ENCODE measurements at regions not wholly inside any gene's neighbourhood (a gene's known extent, or its start where the extent isn't known, plus 50 kb on each side); places are given as distances from the start of the nearest gene placed in this dataset.

- in situ Hi-C loops (cut with MboI; ENCODE audit: low sequenced_read_pairs in 4 of 4) (no loop called here), intact Hi-C loops (cut with DNase I; ENCODE audit: low total_unique reads) (no loop called here)
- Histone ChIP-seq H3K4me1 (peaks cover 10% of the 10 kb centered on the region in 2 donors), H3K27ac (no peak overlapping the region), H3K4me3 (no peak overlapping the region), H3K36me3 (no peaks in the 10 kb centered on the region), H3K9me3 (no peaks in the 10 kb centered on the region), H3K27me3 (no peaks in the 10 kb centered on the region)
- no peak for TF ChIP-seq POLR2A (IDR thresholded peaks at IDR 0.05)
- DNase-seq (no peak), ATAC-seq (no peak)
Measured at GRCh38 chr5:115363879-115364278, 67.4 kb upstream of the CCDC112 start.

- no peak for ATAC-seq
- in situ Hi-C loops (cut with MboI; ENCODE audit: low sequenced_read_pairs in 4 of 4) (no loop called here), intact Hi-C loops (cut with DNase I; ENCODE audit: low total_unique reads) (no loop called here)
- Histone ChIP-seq H3K27me3 (no peaks in the 10 kb centered on the region), H3K27ac (no peak overlapping the region), H3K4me1 (no peaks in the 10 kb centered on the region), H3K4me3 (no peak overlapping the region), H3K36me3 (no peaks in the 10 kb centered on the region), H3K9me3 (no peaks in the 10 kb centered on the region)
- no peak for DNase-seq
- TF ChIP-seq POLR2A (IDR thresholded peaks at IDR 0.05) = no peak
- TF ChIP-seq, protein P1, sequence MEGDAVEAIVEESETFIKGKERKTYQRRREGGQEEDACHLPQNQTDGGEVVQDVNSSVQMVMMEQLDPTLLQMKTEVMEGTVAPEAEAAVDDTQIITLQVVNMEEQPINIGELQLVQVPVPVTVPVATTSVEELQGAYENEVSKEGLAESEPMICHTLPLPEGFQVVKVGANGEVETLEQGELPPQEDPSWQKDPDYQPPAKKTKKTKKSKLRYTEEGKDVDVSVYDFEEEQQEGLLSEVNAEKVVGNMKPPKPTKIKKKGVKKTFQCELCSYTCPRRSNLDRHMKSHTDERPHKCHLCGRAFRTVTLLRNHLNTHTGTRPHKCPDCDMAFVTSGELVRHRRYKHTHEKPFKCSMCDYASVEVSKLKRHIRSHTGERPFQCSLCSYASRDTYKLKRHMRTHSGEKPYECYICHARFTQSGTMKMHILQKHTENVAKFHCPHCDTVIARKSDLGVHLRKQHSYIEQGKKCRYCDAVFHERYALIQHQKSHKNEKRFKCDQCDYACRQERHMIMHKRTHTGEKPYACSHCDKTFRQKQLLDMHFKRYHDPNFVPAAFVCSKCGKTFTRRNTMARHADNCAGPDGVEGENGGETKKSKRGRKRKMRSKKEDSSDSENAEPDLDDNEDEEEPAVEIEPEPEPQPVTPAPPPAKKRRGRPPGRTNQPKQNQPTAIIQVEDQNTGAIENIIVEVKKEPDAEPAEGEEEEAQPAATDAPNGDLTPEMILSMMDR (IDR thresholded peaks at IDR 0.05 in 4 of 5, conservative IDR thresholded peaks at IDR 0.05 in 1 of 5) = no peak
Measured at GRCh38 chr5:115360046-115360685, 63.7 kb upstream of the CCDC112 start.

GRCh38 chr5:115355767-115356381, 59.4 kb upstream of the CCDC112 start:
- no peak overlapping the region for H3K27ac ChIP-seq
- H3K4me1 ChIP-seq = no peaks in the 10 kb centered on the region
- intact Hi-C loops (cut with DNase I; ENCODE audit: low total_unique reads) (loop anchor here (5.0 kb wide), 1 partner anchor 34 kb away; no protein-coding TSS in a partner anchor), in situ Hi-C loops (cut with MboI; ENCODE audit: low sequenced_read_pairs in 4 of 4) (no loop called here)
- no peaks in the 10 kb centered on the region for H3K27me3 ChIP-seq
- no peaks in the 10 kb centered on the region for H3K9me3 ChIP-seq
- no peak overlapping the region for H3K4me3 ChIP-seq
- TF ChIP-seq POLR2A (IDR thresholded peaks at IDR 0.05) = no peak
- TF ChIP-seq, protein P1 (IDR thresholded peaks at IDR 0.05 in 4 of 5, conservative IDR thresholded peaks at IDR 0.05 in 1 of 5) = no peak
- no peaks in the 10 kb centered on the region for H3K36me3 ChIP-seq
- DNase-seq (no peak), ATAC-seq (no peak)

DNA sequence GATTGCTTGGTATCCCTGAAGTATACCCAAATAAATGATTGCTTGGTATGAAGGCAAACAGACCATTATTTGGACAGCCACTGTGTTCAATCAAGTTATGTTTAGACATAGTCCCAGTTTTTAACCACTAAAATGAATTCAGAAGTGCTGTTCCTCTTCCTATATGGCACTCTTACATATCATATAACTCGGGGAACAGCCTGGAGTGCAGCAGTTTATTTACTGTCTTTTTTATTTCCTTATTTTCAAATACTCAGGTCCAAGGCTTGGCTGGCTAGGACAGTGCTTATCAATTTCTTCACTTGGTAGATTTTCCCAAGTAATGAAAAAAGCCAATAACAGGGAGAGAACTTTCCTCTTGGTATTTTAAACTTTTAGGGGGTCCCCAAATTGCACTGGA, 58.6 kb upstream of the CCDC112 start:
- ATAC-seq (no peak), DNase-seq (no peak)
- Histone ChIP-seq H3K4me1 (peaks cover 0 to under 1% of the 10 kb centered on the region in 2 donors), H3K4me3 (no peak overlapping the region), H3K9me3 (no peaks in the 10 kb centered on the region), H3K36me3 (no peaks in the 10 kb centered on the region), H3K27ac (no peak overlapping the region), H3K27me3 (no peaks in the 10 kb centered on the region)
- in situ Hi-C loops (cut with MboI; ENCODE audit: low sequenced_read_pairs in 4 of 4) = no loop called here
- no peak for TF ChIP-seq POLR2A (IDR thresholded peaks at IDR 0.05)
- TF ChIP-seq, protein P1 (IDR thresholded peaks at IDR 0.05 in 4 of 5, conservative IDR thresholded peaks at IDR 0.05 in 1 of 5) = no peak
- intact Hi-C loops (cut with DNase I; ENCODE audit: low total_unique reads) = loop anchor here (5.0 kb wide), 1 partner anchor 33 kb away; no protein-coding TSS in a partner anchor

GRCh38 chr5:115354246-115354645, 57.8 kb upstream of the CCDC112 start:
- intact Hi-C loops (cut with DNase I; ENCODE audit: low total_unique reads) = no loop called here
- Histone ChIP-seq H3K9me3 (no peaks in the 10 kb centered on the region), H3K27ac (no peak overlapping the region), H3K4me1 (peaks cover 6 to 8% of the 10 kb centered on the region in 2 donors), H3K4me3 (no peak overlapping the region), H3K36me3 (no peaks in the 10 kb centered on the region), H3K27me3 (no peaks in the 10 kb centered on the region)
- ATAC-seq (no peak), DNase-seq (no peak)
- in situ Hi-C loops (cut with MboI; ENCODE audit: low sequenced_read_pairs in 4 of 4) = no loop called here
- TF ChIP-seq, protein P1 (IDR thresholded peaks at IDR 0.05 in 4 of 5, conservative IDR thresholded peaks at IDR 0.05 in 1 of 5) = no peak
- no peak for TF ChIP-seq POLR2A (IDR thresholded peaks at IDR 0.05)
